WTC11 (cell line): ENCODE measurements at regions not wholly inside any gene's neighbourhood (a gene's known extent, or its start where the extent isn't known, plus 50 kb on each side); places are given as distances from the start of the nearest gene placed in this dataset.

ENCODE experiments used
- ATAC-seq: fragments of 200-7000 bp; cut with Tn5 transposase; 2 replicates; pipeline ENCODE4 v1.10.0; 2021; ENCODE audit warnings: mild to moderate bottlenecking, moderate library complexity
- CTCF ChIA-PET: fragments of 300-600 bp; sonication (Branson Sonifier 250); formaldehyde crosslinking; loops from one replicate; lab custom pipeline; 2021; ENCODE audit warnings: antibody characterized with exemption; lab: Charles Lee
- POLR2A ChIA-PET: fragments of 350-600 bp; sonication (Branson Sonifier 250); formaldehyde crosslinking; loops from one replicate; lab custom pipeline; 2021; ENCODE audit warnings: antibody characterized with exemption; lab: Charles Lee
- DNase-seq: peaks from one replicate; pipeline ENCODE4 v3.0.0; 2021; ENCODE audit warnings: low spot score
- H3K27ac Mint-ChIP-seq: 2 replicates; pipeline ENCODE4 v1.8.0; 2021; ENCODE audit warnings: mixed read lengths
- H3K27me3 Mint-ChIP-seq: 2 replicates; pipeline ENCODE4 v1.8.0; 2021; ENCODE audit warnings: low read depth, mild to moderate bottlenecking, moderate library complexity, mixed read lengths
- H3K36me3 Mint-ChIP-seq: 2 replicates; pipeline ENCODE4 v1.8.0; 2021; ENCODE audit warnings: mixed read lengths
- H3K4me1 Mint-ChIP-seq: 2 replicates; pipeline ENCODE4 v1.8.0; 2022; ENCODE audit warnings: mixed read lengths
- H3K4me3 Mint-ChIP-seq: 2 replicates; pipeline ENCODE4 v1.8.0; 2021; ENCODE audit warnings: mild to moderate bottlenecking, moderate library complexity, mixed read lengths
- H3K9me3 Mint-ChIP-seq: 2 replicates; pipeline ENCODE4 v1.8.0; 2021; ENCODE audit warnings: mixed read lengths
- CREM ChIP-seq: sonication (generic); formaldehyde crosslinking; IDR thresholded peaks from 2 replicates; pipeline ENCODE4 v1.8.1; 2022; ENCODE audit warnings: mild to moderate bottlenecking, missing genetic modification reagents, moderate library complexity
- ESRRA ChIP-seq: sonication (generic); formaldehyde crosslinking; IDR thresholded peaks from 2 replicates; pipeline ENCODE4 v1.8.1; 2022; ENCODE audit warnings: mild to moderate bottlenecking, missing genetic modification reagents, borderline replicate concordance
- FOXJ3 ChIP-seq: sonication (generic); formaldehyde crosslinking; IDR thresholded peaks from 2 replicates; pipeline ENCODE4 v1.9.0; 2021; ENCODE audit warnings: missing genetic modification reagents, mild to moderate bottlenecking, borderline replicate concordance
- HMGA2 ChIP-seq: fragments of 250-450 bp; sonication (Bioruptor Pico); IDR thresholded peaks from 2 replicates; pipeline ENCODE4 v1.4.0; 2021; ENCODE audit warnings: mild to moderate bottlenecking, moderate library complexity
- MXD4 ChIP-seq: fragments of 250-450 bp; sonication (Bioruptor Pico); IDR thresholded peaks from 2 replicates; pipeline ENCODE4 v1.8.0; 2021; ENCODE audit warnings: mild to moderate bottlenecking, moderate library complexity, borderline replicate concordance
- NR3C1 ChIP-seq: sonication (generic); formaldehyde crosslinking; conservative IDR thresholded peaks from 2 replicates; pipeline ENCODE4 v1.8.1; 2023; ENCODE audit warnings: low read depth, mild to moderate bottlenecking, missing genetic modification reagents
- SMAD3 ChIP-seq: sonication (generic); formaldehyde crosslinking; IDR thresholded peaks from 2 replicates; pipeline ENCODE4 v1.8.0; 2022; ENCODE audit warnings: missing genetic modification reagents, mild to moderate bottlenecking, borderline replicate concordance
- ZBTB21 ChIP-seq: sonication (generic); formaldehyde crosslinking; IDR thresholded peaks from 2 replicates; pipeline ENCODE4 v1.8.1; 2023; ENCODE audit warnings: mild to moderate bottlenecking, missing genetic modification reagents, borderline replicate concordance
- ZNF263 ChIP-seq: sonication (generic); formaldehyde crosslinking; IDR thresholded peaks from 2 replicates; pipeline ENCODE4 v1.8.1; 2022; ENCODE audit warnings: low read depth, mild to moderate bottlenecking, moderate library complexity, missing genetic modification reagents
- TF ChIP-seq, protein P1 (sequence below): sonication (generic); formaldehyde crosslinking; IDR thresholded peaks from 2 replicates; pipeline ENCODE4 v1.8.1; 2022; ENCODE audit warnings: low read depth, missing genetic modification reagents, borderline replicate concordance
- TF ChIP-seq, protein P2 (sequence below): fragments of 250-450 bp; sonication (Bioruptor Pico); IDR thresholded peaks from 2 replicates; pipeline ENCODE4 v1.9.0; 2021; ENCODE audit warnings: mild to moderate bottlenecking
- TF ChIP-seq, protein P3 (sequence below): sonication (generic); formaldehyde crosslinking; IDR thresholded peaks from 2 replicates; pipeline ENCODE4 v1.8.0; 2022; ENCODE audit warnings: missing genetic modification reagents
- TF ChIP-seq, protein P4 (sequence below): sonication (generic); formaldehyde crosslinking; IDR thresholded peaks from 2 replicates; pipeline ENCODE4 v1.8.1; 2022; ENCODE audit warnings: mild to moderate bottlenecking, moderate library complexity, missing genetic modification reagents
- TF ChIP-seq, protein P5 (sequence below): sonication (generic); formaldehyde crosslinking; IDR thresholded peaks from 2 replicates; pipeline ENCODE4 v1.8.1; 2022; ENCODE audit warnings: low read depth, mild to moderate bottlenecking, moderate library complexity, missing genetic modification reagents, borderline replicate concordance
- TF ChIP-seq, protein P6 (sequence below): sonication (generic); formaldehyde crosslinking; IDR thresholded peaks from 2 replicates; pipeline ENCODE4 v1.8.0; 2022; ENCODE audit warnings: mild to moderate bottlenecking, missing genetic modification reagents

GRCh38 chr11:31913985-31914384 is 102.9 kb upstream of the PAX6 start:
- ChIA-PET POLR2A (no interaction called here), CTCF (no interaction called here)
- Mint-ChIP-seq H3K9me3 (no peaks in the 10 kb centered on the region), H3K27ac (no peak overlapping the region), H3K4me3 (no peak overlapping the region), H3K4me1 (no peaks in the 10 kb centered on the region), H3K36me3 (no peaks in the 10 kb centered on the region), H3K27me3 (peaks cover 4% of the 10 kb centered on the region; the same call in 1 of the 2 replicates)
- no peak for DNase-seq
- ATAC-seq, result no peak
- TF ChIP-seq, protein P1, sequence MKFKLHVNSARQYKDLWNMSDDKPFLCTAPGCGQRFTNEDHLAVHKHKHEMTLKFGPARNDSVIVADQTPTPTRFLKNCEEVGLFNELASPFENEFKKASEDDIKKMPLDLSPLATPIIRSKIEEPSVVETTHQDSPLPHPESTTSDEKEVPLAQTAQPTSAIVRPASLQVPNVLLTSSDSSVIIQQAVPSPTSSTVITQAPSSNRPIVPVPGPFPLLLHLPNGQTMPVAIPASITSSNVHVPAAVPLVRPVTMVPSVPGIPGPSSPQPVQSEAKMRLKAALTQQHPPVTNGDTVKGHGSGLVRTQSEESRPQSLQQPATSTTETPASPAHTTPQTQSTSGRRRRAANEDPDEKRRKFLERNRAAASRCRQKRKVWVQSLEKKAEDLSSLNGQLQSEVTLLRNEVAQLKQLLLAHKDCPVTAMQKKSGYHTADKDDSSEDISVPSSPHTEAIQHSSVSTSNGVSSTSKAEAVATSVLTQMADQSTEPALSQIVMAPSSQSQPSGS, result no peak
- TF ChIP-seq, protein P2, sequence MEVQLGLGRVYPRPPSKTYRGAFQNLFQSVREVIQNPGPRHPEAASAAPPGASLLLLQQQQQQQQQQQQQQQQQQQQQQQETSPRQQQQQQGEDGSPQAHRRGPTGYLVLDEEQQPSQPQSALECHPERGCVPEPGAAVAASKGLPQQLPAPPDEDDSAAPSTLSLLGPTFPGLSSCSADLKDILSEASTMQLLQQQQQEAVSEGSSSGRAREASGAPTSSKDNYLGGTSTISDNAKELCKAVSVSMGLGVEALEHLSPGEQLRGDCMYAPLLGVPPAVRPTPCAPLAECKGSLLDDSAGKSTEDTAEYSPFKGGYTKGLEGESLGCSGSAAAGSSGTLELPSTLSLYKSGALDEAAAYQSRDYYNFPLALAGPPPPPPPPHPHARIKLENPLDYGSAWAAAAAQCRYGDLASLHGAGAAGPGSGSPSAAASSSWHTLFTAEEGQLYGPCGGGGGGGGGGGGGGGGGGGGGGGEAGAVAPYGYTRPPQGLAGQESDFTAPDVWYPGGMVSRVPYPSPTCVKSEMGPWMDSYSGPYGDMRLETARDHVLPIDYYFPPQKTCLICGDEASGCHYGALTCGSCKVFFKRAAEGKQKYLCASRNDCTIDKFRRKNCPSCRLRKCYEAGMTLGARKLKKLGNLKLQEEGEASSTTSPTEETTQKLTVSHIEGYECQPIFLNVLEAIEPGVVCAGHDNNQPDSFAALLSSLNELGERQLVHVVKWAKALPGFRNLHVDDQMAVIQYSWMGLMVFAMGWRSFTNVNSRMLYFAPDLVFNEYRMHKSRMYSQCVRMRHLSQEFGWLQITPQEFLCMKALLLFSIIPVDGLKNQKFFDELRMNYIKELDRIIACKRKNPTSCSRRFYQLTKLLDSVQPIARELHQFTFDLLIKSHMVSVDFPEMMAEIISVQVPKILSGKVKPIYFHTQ (CRISPR knock-in tag), result no peak
- TF ChIP-seq NR3C1 (CRISPR knock-in tag), result no peak
- TF ChIP-seq, protein P3, sequence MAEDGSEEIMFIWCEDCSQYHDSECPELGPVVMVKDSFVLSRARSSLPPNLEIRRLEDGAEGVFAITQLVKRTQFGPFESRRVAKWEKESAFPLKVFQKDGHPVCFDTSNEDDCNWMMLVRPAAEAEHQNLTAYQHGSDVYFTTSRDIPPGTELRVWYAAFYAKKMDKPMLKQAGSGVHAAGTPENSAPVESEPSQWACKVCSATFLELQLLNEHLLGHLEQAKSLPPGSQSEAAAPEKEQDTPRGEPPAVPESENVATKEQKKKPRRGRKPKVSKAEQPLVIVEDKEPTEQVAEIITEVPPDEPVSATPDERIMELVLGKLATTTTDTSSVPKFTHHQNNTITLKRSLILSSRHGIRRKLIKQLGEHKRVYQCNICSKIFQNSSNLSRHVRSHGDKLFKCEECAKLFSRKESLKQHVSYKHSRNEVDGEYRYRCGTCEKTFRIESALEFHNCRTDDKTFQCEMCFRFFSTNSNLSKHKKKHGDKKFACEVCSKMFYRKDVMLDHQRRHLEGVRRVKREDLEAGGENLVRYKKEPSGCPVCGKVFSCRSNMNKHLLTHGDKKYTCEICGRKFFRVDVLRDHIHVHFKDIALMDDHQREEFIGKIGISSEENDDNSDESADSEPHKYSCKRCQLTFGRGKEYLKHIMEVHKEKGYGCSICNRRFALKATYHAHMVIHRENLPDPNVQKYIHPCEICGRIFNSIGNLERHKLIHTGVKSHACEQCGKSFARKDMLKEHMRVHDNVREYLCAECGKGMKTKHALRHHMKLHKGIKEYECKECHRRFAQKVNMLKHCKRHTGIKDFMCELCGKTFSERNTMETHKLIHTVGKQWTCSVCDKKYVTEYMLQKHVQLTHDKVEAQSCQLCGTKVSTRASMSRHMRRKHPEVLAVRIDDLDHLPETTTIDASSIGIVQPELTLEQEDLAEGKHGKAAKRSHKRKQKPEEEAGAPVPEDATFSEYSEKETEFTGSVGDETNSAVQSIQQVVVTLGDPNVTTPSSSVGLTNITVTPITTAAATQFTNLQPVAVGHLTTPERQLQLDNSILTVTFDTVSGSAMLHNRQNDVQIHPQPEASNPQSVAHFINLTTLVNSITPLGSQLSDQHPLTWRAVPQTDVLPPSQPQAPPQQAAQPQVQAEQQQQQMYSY (CRISPR knock-in tag), result no peak
- TF ChIP-seq, protein P4, sequence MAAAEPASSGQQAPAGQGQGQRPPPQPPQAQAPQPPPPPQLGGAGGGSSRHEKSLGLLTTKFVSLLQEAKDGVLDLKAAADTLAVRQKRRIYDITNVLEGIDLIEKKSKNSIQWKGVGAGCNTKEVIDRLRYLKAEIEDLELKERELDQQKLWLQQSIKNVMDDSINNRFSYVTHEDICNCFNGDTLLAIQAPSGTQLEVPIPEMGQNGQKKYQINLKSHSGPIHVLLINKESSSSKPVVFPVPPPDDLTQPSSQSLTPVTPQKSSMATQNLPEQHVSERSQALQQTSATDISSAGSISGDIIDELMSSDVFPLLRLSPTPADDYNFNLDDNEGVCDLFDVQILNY (CRISPR knock-in tag), result no peak

GRCh38 chr11:31912808-31913207 is 101.7 kb upstream of the PAX6 start:
- Mint-ChIP-seq H3K4me3 (no peak overlapping the region), H3K4me1 (no peaks in the 10 kb centered on the region), H3K9me3 (no peaks in the 10 kb centered on the region), H3K27me3 (peaks cover 4% of the 10 kb centered on the region; the same call in 1 of the 2 replicates), H3K27ac (no peak overlapping the region), H3K36me3 (no peaks in the 10 kb centered on the region)
- POLR2A ChIA-PET, result no interaction called here
- ATAC-seq, result no peak
- TF ChIP-seq FOXJ3 (no peak), SMAD3 (CRISPR knock-in tag) (no peak), MXD4 (CRISPR knock-in tag) (no peak), CREM (CRISPR knock-in tag) (no peak), ESRRA (CRISPR knock-in tag) (no peak), ZBTB21 (CRISPR knock-in tag) (no peak), ZNF263 (CRISPR knock-in tag) (no peak), HMGA2 (CRISPR knock-in tag) (no peak)
- TF ChIP-seq, protein P5, sequence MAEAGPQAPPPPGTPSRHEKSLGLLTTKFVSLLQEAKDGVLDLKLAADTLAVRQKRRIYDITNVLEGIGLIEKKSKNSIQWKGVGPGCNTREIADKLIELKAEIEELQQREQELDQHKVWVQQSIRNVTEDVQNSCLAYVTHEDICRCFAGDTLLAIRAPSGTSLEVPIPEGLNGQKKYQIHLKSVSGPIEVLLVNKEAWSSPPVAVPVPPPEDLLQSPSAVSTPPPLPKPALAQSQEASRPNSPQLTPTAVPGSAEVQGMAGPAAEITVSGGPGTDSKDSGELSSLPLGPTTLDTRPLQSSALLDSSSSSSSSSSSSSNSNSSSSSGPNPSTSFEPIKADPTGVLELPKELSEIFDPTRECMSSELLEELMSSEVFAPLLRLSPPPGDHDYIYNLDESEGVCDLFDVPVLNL (CRISPR knock-in tag), result no peak
- TF ChIP-seq, protein P6, sequence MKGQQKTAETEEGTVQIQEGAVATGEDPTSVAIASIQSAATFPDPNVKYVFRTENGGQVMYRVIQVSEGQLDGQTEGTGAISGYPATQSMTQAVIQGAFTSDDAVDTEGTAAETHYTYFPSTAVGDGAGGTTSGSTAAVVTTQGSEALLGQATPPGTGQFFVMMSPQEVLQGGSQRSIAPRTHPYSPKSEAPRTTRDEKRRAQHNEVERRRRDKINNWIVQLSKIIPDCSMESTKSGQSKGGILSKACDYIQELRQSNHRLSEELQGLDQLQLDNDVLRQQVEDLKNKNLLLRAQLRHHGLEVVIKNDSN (CRISPR knock-in tag), result no peak
- DNase-seq, result no peak
- CTCF ChIA-PET, result no interaction called here
